H7 (cell line): ENCODE measurements at regions not wholly inside any gene's neighbourhood (a gene's known extent, or its start where the extent isn't known, plus 50 kb on each side); places are given as distances from the start of the nearest gene placed in this dataset.

Experiments used
- DNase-seq: peaks from one replicate; pipeline ENCODE4 v3.0.0; 2012
- H3K27me3 ChIP-seq: 2 replicates; pipeline ENCODE4 v1.6.0; 2011; ENCODE audit warnings: mild to moderate bottlenecking, low read length; ENCODE audit not compliant: control insufficient read depth, insufficient read depth
- H3K36me3 ChIP-seq: replicated peaks from 2 replicates; pipeline ENCODE4 v1.5.1; 2011; ENCODE audit warnings: low read length; ENCODE audit not compliant: control insufficient read depth, insufficient read depth
- H3K4me3 ChIP-seq: 2 replicates; pipeline ENCODE4 v1.5.1; 2011; ENCODE audit warnings: low read depth, mild to moderate bottlenecking, control low read depth, low read length, moderate library complexity; ENCODE audit not compliant: insufficient read depth

DNA sequence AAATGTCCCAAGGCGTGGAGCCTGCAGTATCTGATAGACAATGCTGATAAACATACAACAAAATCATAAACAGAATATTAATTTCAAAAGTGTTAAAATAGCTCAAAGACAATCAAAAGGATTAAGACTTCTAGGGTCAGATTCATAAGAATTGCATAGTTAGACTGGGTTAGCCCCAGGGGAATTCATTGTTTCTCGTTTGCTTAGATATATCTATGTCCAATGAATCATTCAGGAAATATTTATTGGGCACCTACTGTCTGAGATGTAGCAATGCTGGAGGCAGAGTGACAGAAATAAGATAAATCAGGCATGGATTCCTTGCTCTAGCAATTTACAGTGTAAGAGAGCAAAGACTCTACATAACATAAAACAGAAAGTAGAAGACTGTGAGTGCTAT, 124.4 kb upstream of the PRL start:
- no peak for DNase-seq
- Histone ChIP-seq H3K27me3 (no peaks in the 10 kb centered on the region), H3K36me3 (no peaks in the 10 kb centered on the region), H3K4me3 (no peak overlapping the region)

- DNase-seq = no peak
- H3K36me3 ChIP-seq = no peaks in the 10 kb centered on the region
These were observed 127.4 kb upstream of the PRL start for GRCh38 chr6:22424196-22424595.

DNA sequence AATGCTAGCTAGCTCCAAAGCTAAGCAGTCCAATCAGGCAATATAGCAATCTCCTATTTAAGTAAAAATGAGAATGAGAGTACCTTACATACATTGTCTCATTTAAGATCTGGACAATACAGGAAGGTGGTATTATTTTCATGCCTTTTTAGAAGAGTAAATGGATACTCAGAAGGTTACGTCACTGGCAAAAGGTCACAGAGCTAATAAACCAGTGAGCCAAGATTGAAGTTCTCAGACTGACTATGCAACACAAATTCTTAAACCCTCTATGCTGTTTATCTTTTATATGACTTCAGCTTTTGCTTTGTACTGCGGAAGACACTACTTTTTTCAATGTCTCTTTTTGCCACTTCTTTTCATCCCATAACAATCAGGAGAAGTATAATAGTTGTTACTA, 135.2 kb upstream of the PRL start:
- H3K36me3 ChIP-seq = no peaks in the 10 kb centered on the region

More at GRCh38 chr6:22424196-22424595, 127.4 kb upstream of the PRL start:
- Histone ChIP-seq H3K4me3 (no peak overlapping the region), H3K27me3 (no peaks in the 10 kb centered on the region)

DNA sequence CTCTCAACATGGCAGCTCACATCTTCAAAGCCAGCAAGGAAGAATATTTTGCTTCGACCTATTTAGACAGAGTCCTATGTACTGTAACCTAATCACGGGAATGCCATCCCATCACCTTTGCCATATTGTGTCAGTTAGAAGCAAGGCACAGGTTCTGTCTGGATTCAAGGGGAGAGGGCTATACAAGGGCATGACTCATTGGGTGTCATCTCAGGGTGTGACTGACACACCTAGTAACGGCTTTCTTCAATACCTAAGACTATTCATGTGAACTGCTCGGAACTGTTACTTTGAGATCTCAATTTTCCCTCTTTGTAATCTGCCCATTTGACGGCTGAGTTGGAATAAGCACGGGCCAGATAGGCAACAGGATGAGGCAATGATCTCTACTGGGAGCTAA, 135.6 kb upstream of the HDGFL1 start:
- no peak for DNase-seq
- H3K27me3 ChIP-seq = no peaks in the 10 kb centered on the region
- no peaks in the 10 kb centered on the region for H3K36me3 ChIP-seq

More for the DNA sequence above, 135.2 kb upstream of the PRL start:
- Histone ChIP-seq H3K4me3 (no peak overlapping the region), H3K27me3 (no peaks in the 10 kb centered on the region)
- no peak for DNase-seq

DNA sequence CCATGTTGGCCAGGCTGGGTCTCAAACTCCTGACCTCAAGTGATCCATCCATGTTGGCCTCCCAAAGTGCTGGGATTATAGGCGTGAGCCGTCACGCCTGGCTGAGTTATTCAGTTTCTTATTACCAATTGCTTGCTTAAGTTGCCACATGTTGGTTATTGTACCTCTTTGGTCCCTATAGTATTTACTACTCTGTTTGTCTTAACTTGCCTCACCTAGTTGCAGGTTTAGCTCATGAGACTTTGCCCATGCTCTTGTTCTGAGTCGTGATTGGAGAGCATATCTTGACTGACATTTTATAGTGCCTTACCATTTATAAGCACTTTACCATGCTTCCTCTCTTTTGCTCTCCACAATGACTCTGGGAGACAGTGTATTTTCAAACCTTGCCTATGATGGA, 134.2 kb upstream of the HDGFL1 start:
- no peak for DNase-seq
- H3K4me3 ChIP-seq = no peak overlapping the region
- H3K27me3 ChIP-seq = no peaks in the 10 kb centered on the region
- no peaks in the 10 kb centered on the region for H3K36me3 ChIP-seq

More for the DNA sequence above, 135.6 kb upstream of the HDGFL1 start:
- H3K4me3 ChIP-seq = no peak overlapping the region

DNA sequence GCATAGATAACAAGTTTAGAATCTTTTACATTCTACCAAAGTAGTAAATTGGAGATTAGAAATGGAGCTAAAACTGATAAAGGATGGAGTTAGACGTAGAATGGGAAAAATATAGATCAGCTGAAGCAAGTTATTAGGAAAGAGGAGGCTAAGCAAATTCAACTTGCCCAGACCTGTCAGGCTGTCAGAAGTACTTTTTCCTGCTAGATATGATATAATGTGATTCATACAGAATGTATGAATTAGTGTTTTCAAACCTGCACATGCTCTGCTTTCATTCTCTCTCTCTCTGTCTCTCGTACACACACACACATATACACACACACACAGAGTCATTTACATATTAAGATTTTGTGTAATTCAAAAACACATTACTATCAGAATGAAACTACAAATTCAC, 133.2 kb upstream of the HDGFL1 start:
- no peak overlapping the region for H3K4me3 ChIP-seq
- no peaks in the 10 kb centered on the region for H3K27me3 ChIP-seq
- DNase-seq = no peak
- H3K36me3 ChIP-seq = no peaks in the 10 kb centered on the region

- Histone ChIP-seq H3K36me3 (no peaks in the 10 kb centered on the region), H3K4me3 (no peak overlapping the region), H3K27me3 (no peaks in the 10 kb centered on the region)
- no peak for DNase-seq
These were observed 131.7 kb upstream of the HDGFL1 start for GRCh38 chr6:22437665-22438064.

DNA sequence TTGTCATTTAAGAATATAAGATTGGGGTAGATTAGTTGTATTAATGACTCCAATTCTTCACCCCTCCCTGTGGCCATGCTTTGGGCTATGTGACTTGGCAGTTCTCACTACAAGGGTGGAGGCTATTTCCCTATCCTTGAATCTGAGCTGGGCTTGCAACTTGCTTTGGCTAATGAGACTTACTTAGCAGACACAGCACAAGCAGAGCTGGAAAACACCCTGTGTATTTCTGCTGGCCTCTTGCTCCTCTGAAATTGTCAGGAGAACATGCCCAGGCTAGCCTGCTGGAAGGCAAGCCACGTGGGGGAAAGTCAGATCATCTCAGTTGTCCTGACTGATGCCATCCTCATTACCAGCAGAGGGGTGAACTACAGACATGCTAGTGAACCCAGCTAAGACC, 126.5 kb upstream of the HDGFL1 start:
- Histone ChIP-seq H3K36me3 (no peaks in the 10 kb centered on the region), H3K27me3 (no peaks in the 10 kb centered on the region), H3K4me3 (no peak overlapping the region)
- no peak for DNase-seq

GRCh38 chr6:22444330-22444729, 125.0 kb upstream of the HDGFL1 start:
- Histone ChIP-seq H3K36me3 (no peaks in the 10 kb centered on the region), H3K27me3 (no peaks in the 10 kb centered on the region), H3K4me3 (no peak overlapping the region)
- no peak for DNase-seq

GRCh38 chr6:22445946-22446345, 123.4 kb upstream of the HDGFL1 start:
- DNase-seq = no peak
- Histone ChIP-seq H3K27me3 (no peaks in the 10 kb centered on the region), H3K4me3 (no peak overlapping the region), H3K36me3 (no peaks in the 10 kb centered on the region)

DNA sequence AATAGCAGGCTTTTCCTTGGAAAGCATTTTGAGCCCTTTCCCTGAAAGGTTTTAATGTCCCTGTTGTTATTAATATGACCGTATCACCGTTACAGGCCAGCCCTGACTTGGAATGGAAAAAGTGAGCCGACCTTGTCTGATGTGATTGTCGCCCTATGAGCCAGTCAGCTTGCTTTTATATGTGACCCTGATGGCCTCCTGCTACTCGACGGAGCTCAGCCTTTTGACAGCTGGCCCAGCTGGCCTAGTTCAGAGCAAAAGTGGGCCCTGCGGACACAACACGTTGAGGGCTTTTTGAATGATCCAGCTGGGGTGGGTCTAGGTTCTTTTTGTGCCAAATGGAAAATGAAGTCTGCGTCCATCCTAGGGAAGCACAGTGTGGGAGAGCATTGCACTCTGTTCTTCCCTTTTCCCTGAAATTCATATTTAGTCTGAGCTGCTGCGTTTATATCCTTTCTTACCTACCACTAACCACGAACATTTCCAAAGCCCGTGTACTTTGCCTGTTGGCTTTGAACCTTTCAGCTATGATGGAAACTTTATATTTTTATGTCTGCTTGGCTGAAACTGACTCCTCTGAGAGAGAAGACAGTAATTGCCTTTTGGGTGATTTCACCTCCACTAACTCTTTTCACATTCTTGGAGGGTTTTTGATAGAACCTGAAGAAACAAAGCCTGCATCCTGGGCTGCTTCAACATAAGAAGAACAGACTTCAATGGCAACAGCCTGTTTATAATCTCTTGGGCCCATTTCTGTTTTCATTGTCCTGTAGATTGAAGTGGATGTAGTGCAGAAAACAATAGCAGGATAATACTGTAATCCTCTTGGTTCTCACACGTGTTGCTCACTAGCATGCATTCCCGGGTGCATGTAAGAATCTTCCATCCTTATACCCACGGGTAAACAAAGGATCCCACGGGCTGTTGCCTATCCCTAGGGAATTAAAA, 121.8 kb upstream of the HDGFL1 start:
- no peak overlapping the region for H3K4me3 ChIP-seq
- H3K36me3 ChIP-seq = no peaks in the 10 kb centered on the region
- no peak for DNase-seq
- no peaks in the 10 kb centered on the region for H3K27me3 ChIP-seq

DNA sequence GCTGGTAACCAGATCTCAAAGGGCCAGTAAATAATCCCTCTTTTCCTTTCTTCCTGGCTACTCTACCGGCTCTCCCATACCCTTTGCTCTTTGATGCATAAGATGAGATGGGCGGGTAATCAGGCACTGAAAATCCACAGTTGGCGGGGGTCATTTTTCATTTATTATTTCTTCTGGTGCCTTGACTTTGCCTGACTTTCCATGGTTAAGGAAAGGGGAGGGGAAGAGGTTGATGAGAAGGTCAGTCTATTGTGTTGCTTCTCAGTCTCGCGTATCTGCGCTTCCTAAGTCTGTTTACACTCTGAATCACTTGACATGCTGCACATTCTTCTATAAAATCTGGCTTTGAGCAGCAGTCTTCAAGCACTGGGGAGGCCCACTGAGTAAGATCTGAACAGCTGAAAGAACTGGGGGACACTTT, 121.1 kb upstream of the HDGFL1 start:
- no peak for DNase-seq
- no peaks in the 10 kb centered on the region for H3K27me3 ChIP-seq
- H3K36me3 ChIP-seq = no peaks in the 10 kb centered on the region
- no peak overlapping the region for H3K4me3 ChIP-seq

- no peaks in the 10 kb centered on the region for H3K27me3 ChIP-seq
- H3K4me3 ChIP-seq = no peak overlapping the region
- DNase-seq = no peak
- H3K36me3 ChIP-seq = no peaks in the 10 kb centered on the region
These were observed 117.4 kb upstream of the HDGFL1 start for GRCh38 chr6:22451962-22452361.

GRCh38 chr6:22455378-22455777, 114.0 kb upstream of the HDGFL1 start:
- Histone ChIP-seq H3K4me3 (no peak overlapping the region), H3K27me3 (no peaks in the 10 kb centered on the region), H3K36me3 (no peaks in the 10 kb centered on the region)
- no peak for DNase-seq

DNA sequence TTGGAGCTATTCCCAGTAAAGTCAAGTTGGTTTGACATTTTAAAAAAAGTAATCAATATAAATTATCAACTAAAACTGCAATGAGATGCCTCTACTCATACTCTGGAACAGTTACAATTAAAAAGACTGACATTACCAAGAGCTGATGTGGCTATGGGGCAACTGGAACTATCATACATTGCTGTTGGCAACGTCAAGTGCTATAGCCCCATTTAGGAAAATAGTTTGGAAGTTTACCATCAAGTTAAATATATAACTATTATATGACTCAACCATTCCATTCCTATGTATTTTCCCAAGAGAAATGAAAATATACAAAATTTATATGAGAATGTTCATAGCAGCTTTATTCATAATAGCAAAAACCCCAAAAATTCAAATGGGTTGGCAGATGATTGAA, 111.4 kb upstream of the HDGFL1 start:
- Histone ChIP-seq H3K36me3 (no peaks in the 10 kb centered on the region), H3K4me3 (no peak overlapping the region), H3K27me3 (no peaks in the 10 kb centered on the region)
- DNase-seq = no peak
